GM12878 (cell line): ENCODE measurements at regions not wholly inside any gene's neighbourhood (a gene's known extent, or its start where the extent isn't known, plus 50 kb on each side); places are given as distances from the start of the nearest gene placed in this dataset.

Experiments used
- ATAC-seq: fragments of 200-7000 bp; cut with Tn5 transposase; 3 replicates; pipeline ENCODE4 v1.9.1; 2020; ENCODE audit warnings: mild to moderate bottlenecking, moderate library complexity
- BruUV-seq: library from RNA; stranded (reverse); fragments of 400-500 nt; replicated peaks from 2 replicates; lab custom pipeline; 2021; lab: Mats Ljungman, UMichigan
- CTCF ChIA-PET: fragments of 300-600 bp; sonication (Branson Sonifier 250); formaldehyde crosslinking; extraction: SDS; loops from one replicate; lab custom pipeline; 2021; ENCODE audit warnings: inconsistent platforms; lab: Yijun Ruan, JAX
- POLR2A ChIA-PET: fragments of 350-600 bp; formaldehyde crosslinking; extraction: SDS; loops from one replicate; lab custom pipeline; 2021; ENCODE audit warnings: inconsistent platforms; lab: Charles Lee
- RAD21 ChIA-PET: fragments of 300-600 bp; sonication (Branson Sonifier 250); formaldehyde crosslinking; loops from one replicate; lab custom pipeline; 2023; ENCODE audit warnings: antibody characterized with exemption; ENCODE audit not compliant: unreplicated experiment; lab: Charles Lee
- SMC1A ChIA-PET: fragments of 300-600 bp; sonication (Branson Sonifier 250); formaldehyde crosslinking; loops from one replicate; lab custom pipeline; 2023; ENCODE audit not compliant: unreplicated experiment, uncharacterized antibody; lab: Charles Lee
- DNase-seq: peaks from one replicate; pipeline ENCODE4 v3.0.0-alpha.2; 2011; ENCODE audit warnings: low read depth, low spot score
- FAIRE-seq: peaks from 3 replicates; lab custom pipeline; 2011; peaks lifted over from hg19 to GRCh38; lab: Jason Lieb, UNC
- H2AFZ ChIP-seq: 2 replicates; pipeline ENCODE4 v1.6.0; 2011; ENCODE audit warnings: low read depth, low read length, control low read depth; ENCODE audit not compliant: control insufficient read depth
- H3K27ac ChIP-seq: 2 replicates; pipeline ENCODE4 v1.5.1; 2011; ENCODE audit warnings: control low read depth; ENCODE audit not compliant: control insufficient read depth, insufficient read depth
- H3K27me3 ChIP-seq, 2 experiments: replicated peaks in 1 of 2; 2 replicates each; pipeline versions ENCODE4 v1.6.0 to v1.6.1; 2011; ENCODE audit warnings: low read length in 1 of 2; ENCODE audit not compliant: control insufficient read depth in 2 of 2, insufficient read depth in 2 of 2
- H3K36me3 ChIP-seq, 2 experiments: 2 replicates each; pipeline ENCODE4 v1.5.1; 2011; ENCODE audit warnings: low read length in 1 of 2; ENCODE audit not compliant: control insufficient read depth in 2 of 2, insufficient read depth in 2 of 2
- H3K4me1 ChIP-seq: 2 replicates; pipeline ENCODE4 v1.6.1; 2011; ENCODE audit warnings: mild to moderate bottlenecking, low read length, moderate library complexity, mixed read lengths; ENCODE audit not compliant: control insufficient read depth, insufficient read depth
- H3K4me2 ChIP-seq: 2 replicates; pipeline ENCODE4 v1.6.0; 2011; ENCODE audit warnings: control low read depth; ENCODE audit not compliant: control insufficient read depth, insufficient read depth
- H3K4me3 ChIP-seq: fragments of 200-600 bp; sonication (generic); 2 replicates; pipeline ENCODE4 v1.5.1; 2016
- H3K79me2 ChIP-seq: 2 replicates; pipeline ENCODE4 v1.6.0; 2011; ENCODE audit warnings: low read length; ENCODE audit not compliant: control insufficient read depth, insufficient read depth
- H3K9ac ChIP-seq: 2 replicates; pipeline ENCODE4 v1.8.0; 2011; ENCODE audit warnings: low read length, control low read depth, mixed read lengths; ENCODE audit not compliant: control insufficient read depth, insufficient read depth
- H3K9me3 ChIP-seq: replicated peaks from 3 replicates; pipeline ENCODE4 v1.5.1; 2011; ENCODE audit warnings: mild to moderate bottlenecking, low read length; ENCODE audit not compliant: control insufficient read depth, insufficient read depth
- H4K20me1 ChIP-seq: 2 replicates; pipeline ENCODE4 v1.6.0; 2011; ENCODE audit not compliant: control insufficient read depth, insufficient read depth
- CBX5 ChIP-seq: sonication (generic); IDR thresholded peaks from 2 replicates; pipeline ENCODE4 v1.6.1; 2016; ENCODE audit warnings: low read depth, moderate library complexity, mild to moderate bottlenecking, inconsistent platforms
- JUNB ChIP-seq: IDR thresholded peaks from 2 replicates; pipeline ENCODE4 v1.6.1; 2016; ENCODE audit warnings: antibody characterized with exemption, mild to moderate bottlenecking
- JUND ChIP-seq: IDR thresholded peaks from 2 replicates; pipeline ENCODE4 v1.6.1; 2012; ENCODE audit warnings: low read depth, mild to moderate bottlenecking, low read length, improper control_type of control experiment, moderate library complexity
- KDM1A ChIP-seq: fragments of 200-600 bp; sonication (generic); IDR thresholded peaks from 2 replicates; pipeline ENCODE4 v1.6.1; 2016; ENCODE audit warnings: borderline replicate concordance
- MYC ChIP-seq: IDR thresholded peaks from 2 replicates; pipeline ENCODE4 v1.6.1; 2011; ENCODE audit warnings: mild to moderate bottlenecking, low read length, moderate library complexity, inconsistent platforms; ENCODE audit not compliant: insufficient read depth, insufficient replicate concordance, insufficient read length, severe bottlenecking
- PBX3 ChIP-seq: IDR thresholded peaks from 2 replicates; pipeline ENCODE4 v1.6.1; 2011; ENCODE audit warnings: mild to moderate bottlenecking, low read depth, low read length, moderate library complexity; ENCODE audit not compliant: insufficient replicate concordance
- STAT1 ChIP-seq: fragments of 450-650 bp; conservative IDR thresholded peaks from 2 replicates; pipeline ENCODE4 v1.6.1; 2014; ENCODE audit warnings: antibody characterized with exemption, mild to moderate bottlenecking
- SUPT20H ChIP-seq: IDR thresholded peaks from 2 replicates; pipeline ENCODE4 v1.6.1; 2011; ENCODE audit warnings: low read depth, mild to moderate bottlenecking, low read length, moderate library complexity, borderline replicate concordance; ENCODE audit not compliant: control insufficient read depth
- WGBS: methylation state at CpG from one replicate; pipeline ENCODE4 v1.1.6; 2016; ENCODE audit warnings: low lambda C conversion rate; ENCODE audit not compliant: insufficient replicate concordance, insufficient coverage; ENCODE audit errors: missing lambda C conversion rate; 5-methylcytosine and 5-hydroxymethylcytosine counted together
- in situ Hi-C: fragments of 300-500 bp; cut with MboI; formaldehyde crosslinking; loops from 9 replicates; pipeline ENCODE4 v1.14.3; 2018; ENCODE audit warnings: mixed read lengths
- intact Hi-C: fragments of 100-400 bp; cut with micrococcal nuclease; formaldehyde crosslinking; loops from one replicate; pipeline ENCODE4 v1.14.2; 2022; ENCODE audit not compliant: unreplicated experiment

- TF ChIP-seq SUPT20H (no peak), JUNB (no peak)
- TF ChIP-seq, all 136 proteins: peak for 0
These were observed 70.9 kb upstream of the PPP2R5A start (continued) for GRCh38 chr1:212214325-212214724.

GRCh38 chr1:212215910-212216309 lies 69.3 kb upstream of the PPP2R5A start:
- POLR2A ChIA-PET: no interaction called here
- no peak for DNase-seq
- intact Hi-C loops: no loop called here

More at GRCh38 chr1:212215910-212216309, 69.3 kb upstream of the PPP2R5A start:
- Histone ChIP-seq H3K79me2 (no peaks in the 10 kb centered on the region), H3K4me1 (peaks cover 8% of the 10 kb centered on the region), H3K4me3 (no peak overlapping the region), H3K27ac (no peak overlapping the region), H2AFZ (no peak overlapping the region), H3K36me3 (no peaks in the 10 kb centered on the region), H4K20me1 (no peaks in the 10 kb centered on the region), H3K9me3 (no peaks in the 10 kb centered on the region), H3K4me2 (no peak overlapping the region)
- 71% methylated on average over 3 of the region's 3 CpGs for WGBS
- RAD21 ChIA-PET: no interaction called here
- no peak for FAIRE-seq
- SMC1A ChIA-PET: no interaction called here
- CTCF ChIA-PET: interaction anchor here (0.9 kb wide), 1 partner anchor 64 kb away, joined by 4 read pairs; no protein-coding TSS in a partner anchor
- in situ Hi-C loops: no loop called here
- TF ChIP-seq STAT1 (no peak), MYC (no peak), KDM1A (no peak), JUND (no peak), CBX5 (no peak), PBX3 (no peak)
- TF ChIP-seq, all 136 proteins: peak for 0
- ATAC-seq: no peak
- no peaks in the 10 kb centered on the region for H3K27me3 ChIP-seq
- no TSS peak for BruUV-seq
- no peak overlapping the region for H3K9ac ChIP-seq
